ENCODE measurements at regions not wholly inside any gene's neighbourhood (a gene's known extent, or its start where the extent isn't known, plus 50 kb on each side); places are given as distances from the start of the nearest gene placed in this dataset.
A peak's percentile ranks its signal among the peaks of the same experiment; 100 is the strongest.
"Not testable (repeated sequence)": the region's sequence is repeated elsewhere in the genome, so short reads cannot be mapped to it uniquely, and the experiment has no call there.

DNA sequence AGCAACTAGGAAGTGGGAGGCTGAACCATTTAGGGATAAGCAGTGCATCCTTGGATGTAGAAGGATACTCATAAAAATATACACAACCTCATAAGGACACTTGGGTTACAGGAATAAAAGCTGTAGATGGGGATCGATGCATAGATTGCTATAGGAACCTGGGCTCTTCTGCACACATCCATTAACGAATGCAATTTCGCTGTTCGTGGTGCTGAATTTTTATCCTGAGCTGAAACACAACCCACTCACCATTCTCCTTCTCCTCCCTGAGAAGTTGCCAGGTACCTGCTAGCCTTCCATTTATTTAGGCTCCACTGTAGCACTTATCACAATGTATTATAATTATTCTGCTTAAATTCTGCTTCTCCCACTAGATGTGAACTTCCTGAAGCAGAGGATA lies 320.6 kb upstream of the BRINP1 start:
- in situ Hi-C loops (cut with HindIII; ENCODE audit: low pct_unique_long_range_greater_than_20kb, low sequenced_read_pairs): no loop called here
- DNase-seq (ENCODE audit: low read depth): peak; percentile 8

DNA sequence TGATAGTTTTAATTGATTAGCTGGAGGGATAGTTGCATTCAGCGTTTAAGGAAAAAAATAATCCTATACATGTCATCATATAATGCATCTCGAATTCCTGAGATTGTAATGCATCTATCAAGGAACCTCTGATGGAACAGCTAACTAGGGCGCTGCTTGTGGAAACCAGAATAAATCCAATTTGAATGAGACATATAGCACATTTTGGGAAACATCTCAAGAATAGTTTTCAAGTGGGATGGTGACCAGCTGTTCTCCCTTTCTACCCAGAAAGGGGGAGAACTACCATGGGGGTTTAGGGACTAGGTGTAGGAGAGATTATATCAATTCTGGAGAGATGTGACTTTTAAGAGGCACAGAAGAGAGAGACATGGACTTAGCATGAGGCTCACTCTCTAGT lies 319.3 kb upstream of the BRINP1 start:
- no peak for DNase-seq (ENCODE audit: low read depth)
- in situ Hi-C loops (cut with HindIII; ENCODE audit: low pct_unique_long_range_greater_than_20kb, low sequenced_read_pairs): no loop called here

DNA sequence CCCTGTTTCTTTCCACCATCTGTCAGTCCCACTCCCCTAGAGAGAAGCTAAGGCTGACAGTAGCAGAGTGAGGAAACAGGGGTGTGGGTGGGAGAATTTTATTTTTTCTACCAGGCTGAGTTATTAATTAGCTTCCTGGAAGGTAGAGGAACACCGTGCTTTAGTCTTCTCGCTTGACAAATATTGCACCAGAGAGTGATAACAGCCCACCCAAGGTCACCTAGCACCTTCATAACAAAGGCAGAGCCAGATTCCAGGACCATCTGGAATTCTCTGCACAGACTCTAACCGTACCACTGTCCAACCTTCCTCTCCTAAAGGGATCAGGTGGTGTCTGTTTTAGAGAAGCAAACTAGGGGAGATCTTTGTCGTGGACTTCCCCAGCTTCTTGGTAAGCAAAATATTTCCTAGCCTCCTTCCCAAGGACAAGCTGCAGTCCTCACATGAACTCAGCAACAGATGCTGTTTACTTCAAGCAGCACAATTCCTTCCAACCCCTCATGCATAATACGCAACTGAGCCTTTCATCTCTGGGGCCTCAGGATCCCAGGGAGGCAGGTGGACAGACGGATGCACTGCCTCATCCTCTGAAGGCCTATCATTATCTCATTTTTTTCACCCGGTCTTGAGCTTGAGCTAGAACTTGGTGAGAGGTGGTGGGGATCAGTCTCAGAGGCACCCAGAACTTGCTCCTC lies 308.7 kb upstream of the BRINP1 start:
- in situ Hi-C loops (cut with HindIII; ENCODE audit: low pct_unique_long_range_greater_than_20kb, low sequenced_read_pairs): no loop called here

DNA sequence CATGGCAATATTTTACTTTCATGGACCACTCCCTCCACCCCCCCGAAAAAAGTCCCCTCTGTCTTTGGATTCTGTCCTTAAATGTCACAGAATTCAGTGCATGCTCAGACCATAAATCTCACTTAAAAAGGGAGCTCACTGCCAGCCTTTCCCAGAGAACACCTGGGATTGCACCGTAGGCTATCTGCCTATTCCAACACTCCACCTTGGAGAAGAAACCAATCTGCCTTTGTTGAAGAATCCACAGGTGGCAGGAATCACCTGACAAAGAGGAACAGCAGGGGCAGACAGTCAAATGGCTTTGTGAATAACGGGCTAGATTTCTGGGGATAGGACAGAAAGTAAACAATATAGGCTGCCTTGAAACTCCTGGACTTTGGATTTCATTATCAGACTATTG lies 306.7 kb upstream of the BRINP1 start:
- no peak for DNase-seq (ENCODE audit: low read depth)

More for the DNA sequence above, 308.7 kb upstream of the BRINP1 start:
- no peak for DNase-seq (ENCODE audit: low read depth)

DNA sequence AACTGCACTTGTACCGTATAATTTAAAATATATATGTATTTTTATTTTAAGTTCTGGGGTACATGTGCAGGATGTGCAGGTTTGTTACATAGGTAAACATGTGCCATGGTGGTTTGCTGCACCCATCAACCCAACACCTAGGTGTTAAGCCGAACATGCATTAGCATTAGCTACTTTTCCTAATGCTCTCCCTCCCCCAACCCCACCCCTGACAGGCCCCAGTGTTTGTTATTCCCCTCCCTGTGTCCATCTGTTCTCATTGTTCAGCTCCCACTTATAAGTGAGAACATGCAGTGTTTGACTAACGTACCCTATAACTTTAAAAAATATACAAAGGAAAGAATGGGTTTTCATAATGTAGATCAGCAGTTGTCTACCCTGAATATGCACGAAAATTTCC lies 303.5 kb upstream of the BRINP1 start:
- DNase-seq (ENCODE audit: low read depth); in situ Hi-C loops (cut with HindIII; ENCODE audit: low pct_unique_long_range_greater_than_20kb, low sequenced_read_pairs): not testable (repeated sequence)

More for the DNA sequence above, 306.7 kb upstream of the BRINP1 start:
- in situ Hi-C loops (cut with HindIII; ENCODE audit: low pct_unique_long_range_greater_than_20kb, low sequenced_read_pairs): no loop called here

DNA sequence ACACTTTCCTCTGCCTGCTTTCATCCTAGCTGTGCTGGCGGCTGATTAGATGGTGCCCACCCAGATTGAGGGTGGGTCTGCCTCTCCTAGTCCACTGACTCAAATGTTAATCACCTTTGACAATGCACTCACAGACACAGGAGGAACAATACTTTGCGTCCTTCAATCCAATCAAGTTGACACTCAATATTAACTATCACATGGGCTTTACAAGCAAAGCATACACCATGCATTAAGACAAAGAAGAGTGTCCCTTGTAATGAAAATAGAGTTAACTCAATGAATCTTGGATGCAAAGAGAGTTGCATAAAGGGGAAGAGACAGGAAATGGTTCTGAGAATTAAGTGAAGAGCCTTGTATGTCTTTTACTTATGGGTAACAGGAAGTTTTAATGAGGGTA lies 298.7 kb upstream of the BRINP1 start:
- in situ Hi-C loops (cut with HindIII; ENCODE audit: low pct_unique_long_range_greater_than_20kb, low sequenced_read_pairs): no loop called here

DNA sequence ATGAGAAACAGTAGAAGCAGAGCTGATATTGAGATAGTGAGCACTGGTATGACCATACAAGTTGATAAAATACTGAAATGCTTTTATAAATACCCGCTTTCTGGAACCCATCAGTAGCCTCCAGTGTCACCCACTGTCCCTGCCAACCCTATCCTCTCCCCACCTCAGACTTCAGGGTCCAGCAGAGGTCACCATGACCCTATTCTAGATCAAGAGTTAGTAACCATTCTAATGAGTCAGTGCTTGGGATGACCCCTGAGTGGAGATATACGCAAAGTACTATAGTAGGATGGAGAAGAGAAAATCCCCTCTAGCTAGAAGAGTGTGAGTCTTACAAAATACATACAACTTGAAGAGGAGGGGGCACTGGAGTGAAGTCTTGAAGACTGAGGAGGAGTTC lies 297.9 kb upstream of the BRINP1 start:
- DNase-seq (ENCODE audit: low read depth): no peak
- in situ Hi-C loops (cut with HindIII; ENCODE audit: low pct_unique_long_range_greater_than_20kb, low sequenced_read_pairs): no loop called here

More for the DNA sequence above, 298.7 kb upstream of the BRINP1 start:
- DNase-seq (ENCODE audit: low read depth): no peak

DNA sequence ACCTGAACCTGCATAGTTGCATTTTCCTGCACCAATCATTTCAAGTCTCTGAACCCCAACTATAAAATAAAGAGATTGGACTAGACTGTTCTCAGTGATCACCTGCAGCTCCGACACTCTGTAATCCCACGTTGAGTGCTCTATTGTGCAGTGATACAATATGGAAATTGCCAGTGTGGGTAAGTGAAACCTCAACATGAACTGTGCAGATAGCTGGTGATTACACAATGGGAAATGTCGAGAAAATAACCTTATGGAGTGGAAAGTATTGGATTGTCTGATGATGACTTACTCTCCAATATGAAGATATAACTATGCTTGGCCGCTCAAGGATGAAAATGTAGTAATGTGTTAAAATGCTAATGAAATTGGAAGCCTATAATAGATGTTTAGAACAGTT lies 293.1 kb upstream of the BRINP1 start:
- in situ Hi-C loops (cut with HindIII; ENCODE audit: low pct_unique_long_range_greater_than_20kb, low sequenced_read_pairs): no loop called here
- DNase-seq (ENCODE audit: low read depth): no peak

DNA sequence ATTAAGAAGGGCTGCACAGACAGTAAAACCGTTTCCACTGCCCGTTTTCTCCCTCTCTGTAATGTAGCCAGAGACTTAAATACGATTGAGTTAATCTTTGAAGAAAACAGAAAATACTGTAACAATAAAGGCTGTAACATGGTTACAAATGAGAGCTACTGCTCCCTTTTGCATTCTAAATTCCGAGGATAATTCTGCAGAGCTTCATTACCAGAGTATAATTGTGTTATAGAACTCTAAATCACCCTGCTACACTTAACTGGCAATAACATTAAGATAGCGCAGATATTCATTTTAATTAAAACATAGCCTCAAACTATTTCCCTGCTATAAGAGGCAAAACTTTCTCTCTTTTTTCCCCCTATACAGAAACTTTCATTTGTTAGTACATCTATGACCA lies 283.7 kb upstream of the BRINP1 start:
- in situ Hi-C loops (cut with HindIII; ENCODE audit: low pct_unique_long_range_greater_than_20kb, low sequenced_read_pairs): no loop called here
- DNase-seq (ENCODE audit: low read depth): no peak

DNA sequence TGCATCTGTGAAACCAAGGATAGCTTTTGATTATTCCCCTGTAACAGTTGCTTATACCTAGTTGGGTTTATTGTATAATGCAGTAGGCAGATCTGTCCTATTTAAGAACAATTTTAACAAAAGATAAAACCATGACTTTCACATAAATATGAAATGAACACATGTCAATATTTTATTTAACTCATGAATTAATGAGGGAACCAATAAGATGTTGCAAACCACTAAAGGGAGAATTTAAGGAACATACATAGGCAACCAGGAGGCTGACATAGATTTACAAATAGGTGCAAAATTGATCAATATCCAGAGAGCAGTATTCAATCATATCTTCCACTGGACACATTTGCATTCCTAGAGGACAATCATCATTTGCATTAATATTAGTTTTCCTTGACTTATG lies 280.0 kb upstream of the BRINP1 start:
- no peak for DNase-seq (ENCODE audit: low read depth)

DNA sequence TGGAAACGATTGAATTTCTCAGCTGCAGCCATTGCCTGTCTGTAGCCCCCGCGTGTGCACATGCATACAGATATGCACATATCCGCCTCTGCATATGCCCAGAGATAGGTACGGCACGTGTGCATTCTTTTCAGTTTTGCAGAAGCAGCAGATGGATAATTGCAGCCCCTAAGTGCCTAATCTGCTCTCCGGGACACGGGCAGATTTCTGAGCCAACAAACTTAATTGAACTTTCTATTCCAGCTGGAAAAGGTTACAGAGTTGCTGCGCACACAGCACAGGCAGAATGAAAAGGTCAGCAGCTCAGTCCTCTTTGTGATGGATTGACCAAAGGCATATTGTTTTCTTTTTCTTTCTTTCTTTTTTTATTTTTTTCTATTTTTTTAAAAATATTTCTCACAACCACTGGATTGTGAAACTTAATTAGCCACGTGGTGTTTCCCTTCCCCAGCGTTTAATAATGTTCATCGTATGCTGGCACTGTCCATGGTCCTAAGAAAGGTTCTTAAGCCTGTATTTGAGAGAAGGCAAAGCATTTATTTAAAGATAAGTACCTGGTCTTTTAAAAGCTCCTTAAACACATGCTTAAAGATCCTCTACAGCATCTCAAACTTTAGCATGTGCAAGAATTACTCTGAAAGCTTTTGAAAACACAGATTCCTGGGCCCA lies 270.2 kb upstream of the BRINP1 start:
- peak; percentile 12 for DNase-seq (ENCODE audit: low read depth)
- in situ Hi-C loops (cut with HindIII; ENCODE audit: low pct_unique_long_range_greater_than_20kb, low sequenced_read_pairs): no loop called here

More for the DNA sequence above, 280.0 kb upstream of the BRINP1 start:
- in situ Hi-C loops (cut with HindIII; ENCODE audit: low pct_unique_long_range_greater_than_20kb, low sequenced_read_pairs): no loop called here

DNA sequence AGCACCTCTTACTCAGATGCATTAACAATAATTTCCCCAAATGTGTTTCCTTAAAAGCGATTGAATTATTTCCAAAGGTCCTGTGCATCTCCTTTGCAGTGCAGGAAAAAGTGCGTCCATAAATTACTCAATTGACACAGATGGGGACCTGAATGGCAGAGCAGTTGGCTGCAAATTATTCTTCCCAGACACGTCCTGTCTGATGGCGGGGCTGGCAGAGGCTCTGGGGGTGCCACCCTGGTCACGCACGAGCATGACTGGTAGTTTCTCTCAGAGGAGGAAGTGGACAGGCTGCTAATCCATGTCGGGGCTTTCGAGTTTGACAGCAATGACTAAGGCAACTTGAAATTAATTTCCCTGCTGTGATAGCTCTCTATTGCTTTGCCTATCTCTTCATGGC lies 264.8 kb upstream of the BRINP1 start:
- DNase-seq (ENCODE audit: low read depth): no peak
- in situ Hi-C loops (cut with HindIII; ENCODE audit: low pct_unique_long_range_greater_than_20kb, low sequenced_read_pairs): no loop called here

DNA sequence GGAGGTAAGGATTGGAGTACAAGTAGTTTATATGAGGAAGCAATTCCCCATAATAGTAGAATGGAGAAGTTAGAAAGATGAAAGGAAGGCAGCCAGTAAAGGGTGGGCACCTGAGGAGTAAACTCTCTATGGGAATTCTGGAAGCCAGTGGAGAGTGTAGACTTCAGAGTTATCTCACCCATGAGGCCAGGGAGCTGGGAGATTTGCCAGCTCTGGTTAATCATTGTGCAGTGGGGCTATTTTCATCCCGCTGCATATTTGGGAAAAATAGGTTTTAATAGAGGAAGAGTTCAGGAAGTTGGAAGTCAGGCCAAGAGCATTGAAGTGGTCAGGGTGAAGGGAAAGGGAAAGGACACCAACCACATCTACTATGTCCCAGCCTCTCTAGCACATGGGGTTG lies 242.3 kb upstream of the BRINP1 start:
- in situ Hi-C loops (cut with HindIII; ENCODE audit: low pct_unique_long_range_greater_than_20kb, low sequenced_read_pairs): no loop called here
- DNase-seq (ENCODE audit: low read depth): no peak

DNA sequence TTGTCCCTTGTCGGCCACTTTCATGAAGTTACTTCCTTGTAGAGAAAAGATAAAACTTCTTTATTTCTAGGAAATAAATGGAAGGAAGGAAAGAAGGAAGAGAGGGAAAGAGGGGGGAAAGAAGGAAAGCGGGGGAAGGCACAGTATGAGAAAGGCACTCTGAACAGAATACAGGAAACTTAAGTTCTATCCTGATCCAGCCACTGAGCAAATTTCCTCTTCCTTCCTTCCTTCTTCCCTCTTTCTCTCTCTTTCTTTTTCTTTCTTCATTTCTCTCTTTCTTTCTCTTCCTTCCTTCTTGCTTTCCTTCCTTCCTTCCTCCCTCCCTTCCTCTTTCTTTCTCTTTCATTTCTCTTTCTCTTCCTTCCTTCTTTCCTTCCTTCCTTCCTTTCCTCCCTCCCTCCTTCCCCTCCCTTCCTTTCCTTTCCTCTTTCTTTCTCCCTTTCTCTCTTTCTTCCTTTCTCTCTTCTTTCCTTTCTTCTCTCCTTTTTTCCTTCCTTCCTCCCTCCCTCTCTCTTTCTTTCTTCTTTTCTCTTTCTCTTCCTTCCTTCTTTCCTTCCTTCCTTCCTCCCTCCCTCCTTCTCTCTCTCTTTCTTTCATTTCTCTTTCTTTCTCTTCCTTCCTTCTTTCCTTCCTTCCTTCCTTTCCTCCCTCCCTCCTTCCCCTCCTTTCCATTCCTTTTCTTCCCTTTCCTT lies 240.2 kb upstream of the BRINP1 start:
- no peak for DNase-seq (ENCODE audit: low read depth)
- in situ Hi-C loops (cut with HindIII; ENCODE audit: low pct_unique_long_range_greater_than_20kb, low sequenced_read_pairs): no loop called here

DNA sequence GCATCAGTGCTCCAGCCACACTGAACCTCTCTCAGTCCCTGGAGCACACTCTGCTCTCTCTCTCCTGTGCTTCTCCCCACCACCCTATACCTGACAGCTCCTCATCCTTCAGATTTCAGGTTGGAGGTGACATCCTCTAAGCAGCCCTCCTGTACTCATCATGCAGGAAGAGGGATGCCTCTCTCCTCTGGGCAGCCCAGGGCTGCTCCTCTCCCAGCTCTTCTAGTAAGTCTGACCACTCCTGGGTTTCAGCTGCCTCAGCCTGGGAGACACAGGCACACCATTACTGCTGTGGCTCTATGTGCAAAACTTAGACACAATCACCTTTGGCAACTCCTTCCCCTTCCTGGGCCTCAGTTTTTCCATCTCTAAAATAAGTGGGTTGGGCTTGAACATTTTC lies 232.4 kb upstream of the BRINP1 start:
- in situ Hi-C loops (cut with HindIII; ENCODE audit: low pct_unique_long_range_greater_than_20kb, low sequenced_read_pairs): no loop called here
- DNase-seq (ENCODE audit: low read depth): no peak

DNA sequence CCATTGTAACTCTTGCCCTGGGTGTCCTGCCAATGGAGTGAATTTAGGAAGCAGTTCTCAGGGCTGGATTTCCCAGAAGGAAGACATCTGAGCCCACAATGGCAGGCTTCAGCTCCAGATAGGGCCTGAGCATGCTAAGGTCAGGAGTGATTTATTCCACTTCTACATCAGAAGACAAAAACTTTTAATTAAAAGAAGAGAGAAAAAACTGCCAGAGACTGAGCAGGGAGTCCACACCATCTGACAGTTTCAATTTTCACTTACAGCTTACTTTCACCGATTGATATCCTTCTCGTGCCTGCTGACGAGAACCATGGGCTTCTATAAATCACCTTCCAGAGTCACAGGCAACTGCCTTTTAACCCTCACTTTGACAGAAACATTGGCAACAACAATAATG lies 228.3 kb upstream of the BRINP1 start:
- in situ Hi-C loops (cut with HindIII; ENCODE audit: low pct_unique_long_range_greater_than_20kb, low sequenced_read_pairs): no loop called here
- no peak for DNase-seq (ENCODE audit: low read depth)

DNA sequence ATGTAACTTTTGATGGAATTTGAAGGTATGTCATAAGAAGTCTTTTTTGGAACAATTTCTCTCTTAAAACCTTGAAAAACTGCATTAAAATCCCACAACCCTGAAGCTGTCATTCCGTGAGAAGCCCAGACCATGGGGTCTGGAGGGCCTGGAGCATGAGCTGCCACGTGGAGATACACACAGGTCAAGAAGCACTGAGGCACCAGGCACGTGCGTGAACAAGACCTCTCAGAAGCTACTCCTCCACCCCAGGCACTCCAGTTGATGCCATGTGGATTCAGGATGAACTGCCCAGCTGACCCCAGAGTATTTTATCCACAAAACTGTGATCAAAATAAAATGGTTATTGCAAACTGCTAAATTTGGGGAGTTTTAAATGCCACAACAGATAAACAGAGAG lies 227.5 kb upstream of the BRINP1 start:
- DNase-seq (ENCODE audit: low read depth): no peak
- in situ Hi-C loops (cut with HindIII; ENCODE audit: low pct_unique_long_range_greater_than_20kb, low sequenced_read_pairs): no loop called here

DNA sequence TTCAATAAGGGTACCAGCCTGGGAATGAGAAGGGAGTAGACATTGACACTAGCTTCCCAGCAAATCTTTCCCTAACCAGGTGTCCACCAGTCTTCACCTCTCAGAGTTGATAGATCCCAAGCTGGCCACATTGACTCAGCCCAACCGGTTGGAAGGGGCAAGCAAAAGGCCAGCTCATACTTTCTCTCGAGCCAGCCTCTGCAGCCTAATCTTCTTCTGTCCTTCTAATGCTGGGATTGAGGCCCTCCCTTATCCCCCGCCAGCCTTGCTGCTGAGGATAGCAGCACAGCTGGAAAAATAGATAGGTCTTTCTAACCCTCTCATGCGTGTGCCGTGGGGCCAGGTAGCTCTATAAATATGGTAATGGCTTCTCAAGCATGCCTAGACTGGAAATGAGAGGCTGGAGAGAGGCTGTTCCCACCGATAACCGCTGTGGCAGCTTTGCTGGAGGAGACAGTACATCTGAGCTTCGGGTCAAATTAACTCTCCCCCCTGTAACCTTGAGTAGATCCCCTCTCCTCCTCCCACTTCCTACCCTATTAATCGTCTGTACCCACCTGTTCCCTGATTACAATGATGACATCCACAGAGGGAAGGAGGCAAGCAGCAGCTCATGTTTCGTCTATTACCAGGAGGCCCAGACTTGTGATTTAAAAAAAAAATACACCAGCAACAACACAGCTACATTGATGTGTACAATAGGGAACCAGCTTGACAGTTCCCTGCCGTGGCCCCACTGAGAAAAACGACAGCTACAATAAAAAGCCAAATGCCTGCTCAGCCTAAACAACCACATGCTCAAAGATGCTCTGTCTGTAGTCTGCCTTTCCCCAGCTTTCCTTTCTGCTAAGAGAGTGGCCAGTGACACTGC lies 219.9 kb upstream of the BRINP1 start:
- no peak for DNase-seq (ENCODE audit: low read depth)
- in situ Hi-C loops (cut with HindIII; ENCODE audit: low pct_unique_long_range_greater_than_20kb, low sequenced_read_pairs): no loop called here

DNA sequence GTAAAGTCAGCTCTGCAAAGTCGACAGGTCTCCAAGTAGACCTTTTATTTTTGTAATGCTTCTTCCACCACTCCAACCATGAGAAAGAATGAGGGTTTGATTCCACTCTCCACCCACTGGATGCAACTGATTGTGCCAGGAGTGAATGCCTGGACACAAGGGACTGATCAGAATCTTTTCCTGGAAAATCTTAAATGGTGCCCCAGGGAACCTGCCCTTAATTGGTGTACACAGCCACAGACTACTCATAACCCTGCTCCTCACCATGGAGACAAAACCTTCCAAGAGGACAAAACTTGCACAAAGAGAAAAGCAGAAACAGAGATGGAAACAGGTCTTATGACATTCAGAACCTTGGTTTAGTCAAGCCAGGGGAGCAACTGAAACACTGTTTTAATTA lies 208.6 kb upstream of the BRINP1 start:
- no peak for DNase-seq (ENCODE audit: low read depth)
- in situ Hi-C loops (cut with HindIII; ENCODE audit: low pct_unique_long_range_greater_than_20kb, low sequenced_read_pairs): no loop called here

Data from Caki2 (cell line).